Retinal pigment epithelial cell (primary cell): ENCODE measurements at regions not wholly inside any gene's neighbourhood (a gene's known extent, or its start where the extent isn't known, plus 50 kb on each side); places are given as distances from the start of the nearest gene placed in this dataset.

Source experiments
- DNase-seq: peaks from one replicate; pipeline ENCODE4 v3.0.0-alpha.2; 2010; ENCODE audit warnings: low read depth
- H3K4me3 ChIP-seq: 2 replicates; pipeline ENCODE4 v1.5.1; 2011; ENCODE audit warnings: mild to moderate bottlenecking, low read length, control low read depth, moderate library complexity
- CTCF ChIP-seq: conservative IDR thresholded peaks from 2 replicates; pipeline ENCODE4 v1.5.1; 2011; ENCODE audit warnings: low read depth, low read length, control low read depth, inconsistent platforms

- H3K4me3 ChIP-seq = no peak overlapping the region
- TF ChIP-seq CTCF = no peak
- DNase-seq = no peak
Observed at GRCh38 chr2:211061612-211062296, 505.4 kb downstream of the CPS1 start.

- DNase-seq = no peak
- TF ChIP-seq CTCF = no peak
- H3K4me3 ChIP-seq = no peak overlapping the region
Observed at GRCh38 chr2:211062297-211062612, 505.9 kb downstream of the CPS1 start.

GRCh38 chr2:211067029-211067428, 510.6 kb downstream of the CPS1 start:
- no peak overlapping the region for H3K4me3 ChIP-seq
- DNase-seq = no peak
- no peak for TF ChIP-seq CTCF

- DNase-seq = no peak
- TF ChIP-seq CTCF = no peak
- no peak overlapping the region for H3K4me3 ChIP-seq
Observed at GRCh38 chr2:211068108-211068780, 511.8 kb downstream of the CPS1 start.

DNA sequence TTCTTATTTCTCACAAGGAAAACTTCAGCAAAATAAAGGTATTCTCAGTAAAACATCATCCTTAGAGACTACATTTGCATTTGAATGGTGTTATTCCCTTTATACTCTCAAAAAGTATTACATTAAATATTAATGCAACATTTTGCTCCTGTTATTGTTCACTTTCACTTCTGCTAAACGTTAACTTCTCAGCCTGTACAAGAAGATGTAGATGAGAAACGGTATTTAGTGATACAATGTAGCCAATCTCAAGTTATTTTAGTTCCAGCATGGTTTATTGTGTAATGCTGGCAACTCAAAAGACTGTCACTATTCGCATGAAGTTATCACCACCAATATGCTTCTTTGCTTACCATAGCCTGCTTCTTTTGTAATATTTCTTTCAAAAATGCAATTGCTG, 514.1 kb downstream of the CPS1 start:
- no peak overlapping the region for H3K4me3 ChIP-seq
- no peak for DNase-seq
- no peak for TF ChIP-seq CTCF

- no peak overlapping the region for H3K4me3 ChIP-seq
- no peak for DNase-seq
- TF ChIP-seq CTCF = no peak
Observed at GRCh38 chr2:211077216-211077767, 520.9 kb downstream of the CPS1 start.

DNA sequence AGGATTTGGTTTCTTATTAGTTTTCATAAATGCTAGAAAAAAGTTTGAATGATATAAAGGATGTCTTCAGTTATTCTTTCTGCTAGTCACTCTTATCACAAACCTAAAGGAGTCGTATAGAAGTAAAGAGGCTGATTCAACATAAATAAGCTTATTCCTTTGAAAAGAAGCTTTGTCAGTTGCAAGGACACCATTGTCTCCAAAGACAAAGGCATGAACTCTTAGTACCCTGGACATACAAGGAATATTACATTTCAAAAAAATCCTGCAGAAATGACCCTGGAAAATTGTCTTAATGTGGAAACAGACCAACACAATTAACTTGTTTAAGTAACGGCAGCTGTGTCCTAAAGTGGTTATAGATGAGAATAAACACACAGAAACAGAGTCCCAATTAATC, 528.0 kb downstream of the CPS1 start:
- no peak overlapping the region for H3K4me3 ChIP-seq
- no peak for TF ChIP-seq CTCF
- no peak for DNase-seq
